Hepatocyte (in vitro differentiated cells): ENCODE measurements at regions not wholly inside any gene's neighbourhood (a gene's known extent, or its start where the extent isn't known, plus 50 kb on each side); places are given as distances from the start of the nearest gene placed in this dataset.

ENCODE experiments used
- DNase-seq: peaks from one replicate; pipeline ENCODE4 v3.0.0-alpha.2; 2016; ENCODE audit warnings: low spot score
- H2AFZ ChIP-seq: fragments of 200-600 bp; sonication (generic); 2 replicates; pipeline ENCODE4 v1.6.0; 2016; ENCODE audit warnings: antibody characterized with exemption, mild to moderate bottlenecking
- H3K27ac ChIP-seq: fragments of 200-600 bp; sonication (generic); 2 replicates; pipeline ENCODE4 v1.5.1; 2016; ENCODE audit warnings: mild to moderate bottlenecking
- H3K27me3 ChIP-seq: fragments of 200-600 bp; sonication (generic); 2 replicates; pipeline ENCODE4 v1.6.1; 2016
- H3K36me3 ChIP-seq: fragments of 200-600 bp; sonication (generic); replicated peaks from 2 replicates; pipeline ENCODE4 v1.5.1; 2016; ENCODE audit warnings: low read depth; ENCODE audit not compliant: insufficient read depth
- H3K4me1 ChIP-seq: fragments of 200-600 bp; sonication (generic); 2 replicates; pipeline ENCODE4 v1.5.1; 2016; ENCODE audit warnings: mild to moderate bottlenecking, moderate library complexity; ENCODE audit not compliant: insufficient read depth
- H3K4me2 ChIP-seq: fragments of 200-600 bp; sonication (generic); 2 replicates; pipeline ENCODE4 v1.6.0; 2016
- H3K4me3 ChIP-seq: fragments of 200-600 bp; sonication (generic); 2 replicates; pipeline ENCODE4 v1.5.1; 2016; ENCODE audit warnings: mild to moderate bottlenecking
- H3K79me2 ChIP-seq: fragments of 200-600 bp; sonication (generic); 2 replicates; pipeline ENCODE4 v1.6.0; 2017; ENCODE audit warnings: mild to moderate bottlenecking
- H3K9me2 ChIP-seq: fragments of 200-600 bp; sonication (generic); replicated peaks from 2 replicates; pipeline ENCODE4 v1.6.0; 2017; ENCODE audit warnings: mild to moderate bottlenecking; ENCODE audit not compliant: insufficient read depth
- H3K9me3 ChIP-seq: fragments of 200-600 bp; sonication (generic); 2 replicates; pipeline ENCODE4 v1.5.1; 2016; ENCODE audit warnings: low read depth, mild to moderate bottlenecking
- H4K20me1 ChIP-seq: fragments of 200-600 bp; sonication (generic); 2 replicates; pipeline ENCODE4 v1.6.0; 2016; ENCODE audit warnings: mild to moderate bottlenecking; ENCODE audit not compliant: insufficient read depth, poor library complexity, severe bottlenecking
- EZH2 ChIP-seq: fragments of 200-600 bp; sonication (generic); IDR thresholded peaks from 2 replicates; pipeline ENCODE4 v1.6.1; 2016; ENCODE audit warnings: antibody characterized with exemption, mild to moderate bottlenecking, borderline replicate concordance
- EZH2phosphoT487 ChIP-seq: fragments of 200-600 bp; sonication (generic); IDR thresholded peaks from one replicate; pipeline ENCODE4 v1.6.1; 2018; ENCODE audit warnings: antibody characterized with exemption, mild to moderate bottlenecking, low read depth, moderate library complexity; ENCODE audit not compliant: unreplicated experiment, severe bottlenecking
- WGBS: methylation state at CpG from one replicate; pipeline ENCODE4 v1.1.6; 2016; ENCODE audit warnings: low lambda C conversion rate; ENCODE audit errors: missing lambda C conversion rate; 5-methylcytosine and 5-hydroxymethylcytosine counted together
- TF ChIP-seq, protein P1 (sequence below): fragments of 200-600 bp; sonication (generic); IDR thresholded peaks from 2 replicates; pipeline ENCODE4 v1.5.1; 2016; ENCODE audit warnings: antibody characterized with exemption, mild to moderate bottlenecking; ENCODE audit not compliant: poor library complexity

DNA sequence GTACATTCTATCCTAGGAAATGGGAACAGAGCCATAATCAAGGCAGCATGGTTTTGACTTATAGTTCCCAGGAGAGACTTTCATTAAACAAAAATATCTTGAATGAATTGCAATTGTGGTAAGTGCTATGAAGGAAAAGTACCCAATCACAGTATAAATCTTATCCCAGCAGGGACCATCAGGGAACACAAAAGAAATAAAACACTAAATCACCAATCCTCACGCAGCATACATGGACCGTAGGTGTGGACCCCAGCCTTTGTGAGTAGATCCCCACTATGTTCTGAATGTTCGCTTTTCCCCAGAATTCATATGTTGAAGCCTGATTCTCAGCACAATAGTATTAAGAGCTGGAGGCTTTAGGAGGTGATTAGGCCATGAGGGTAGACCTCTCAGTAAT lies 925.0 kb upstream of the RBFOX1 start:
- Histone ChIP-seq H3K4me1 (no peaks in the 10 kb centered on the region), H3K27ac (no peak overlapping the region), H3K9me2 (no peaks in the 10 kb centered on the region), H3K4me3 (no peak overlapping the region), H3K79me2 (no peaks in the 10 kb centered on the region), H3K9me3 (no peaks in the 10 kb centered on the region), H4K20me1 (no peaks in the 10 kb centered on the region), H3K27me3 (no peaks in the 10 kb centered on the region), H3K4me2 (no peak overlapping the region), H2AFZ (no peak overlapping the region), H3K36me3 (no peaks in the 10 kb centered on the region)
- TF ChIP-seq, protein P1, sequence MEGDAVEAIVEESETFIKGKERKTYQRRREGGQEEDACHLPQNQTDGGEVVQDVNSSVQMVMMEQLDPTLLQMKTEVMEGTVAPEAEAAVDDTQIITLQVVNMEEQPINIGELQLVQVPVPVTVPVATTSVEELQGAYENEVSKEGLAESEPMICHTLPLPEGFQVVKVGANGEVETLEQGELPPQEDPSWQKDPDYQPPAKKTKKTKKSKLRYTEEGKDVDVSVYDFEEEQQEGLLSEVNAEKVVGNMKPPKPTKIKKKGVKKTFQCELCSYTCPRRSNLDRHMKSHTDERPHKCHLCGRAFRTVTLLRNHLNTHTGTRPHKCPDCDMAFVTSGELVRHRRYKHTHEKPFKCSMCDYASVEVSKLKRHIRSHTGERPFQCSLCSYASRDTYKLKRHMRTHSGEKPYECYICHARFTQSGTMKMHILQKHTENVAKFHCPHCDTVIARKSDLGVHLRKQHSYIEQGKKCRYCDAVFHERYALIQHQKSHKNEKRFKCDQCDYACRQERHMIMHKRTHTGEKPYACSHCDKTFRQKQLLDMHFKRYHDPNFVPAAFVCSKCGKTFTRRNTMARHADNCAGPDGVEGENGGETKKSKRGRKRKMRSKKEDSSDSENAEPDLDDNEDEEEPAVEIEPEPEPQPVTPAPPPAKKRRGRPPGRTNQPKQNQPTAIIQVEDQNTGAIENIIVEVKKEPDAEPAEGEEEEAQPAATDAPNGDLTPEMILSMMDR, result no peak
- TF ChIP-seq EZH2 (no peak), EZH2phosphoT487 (no peak)
- WGBS, result 94% methylated on average over 3 of the region's 3 CpGs
- DNase-seq, result no peak

DNA sequence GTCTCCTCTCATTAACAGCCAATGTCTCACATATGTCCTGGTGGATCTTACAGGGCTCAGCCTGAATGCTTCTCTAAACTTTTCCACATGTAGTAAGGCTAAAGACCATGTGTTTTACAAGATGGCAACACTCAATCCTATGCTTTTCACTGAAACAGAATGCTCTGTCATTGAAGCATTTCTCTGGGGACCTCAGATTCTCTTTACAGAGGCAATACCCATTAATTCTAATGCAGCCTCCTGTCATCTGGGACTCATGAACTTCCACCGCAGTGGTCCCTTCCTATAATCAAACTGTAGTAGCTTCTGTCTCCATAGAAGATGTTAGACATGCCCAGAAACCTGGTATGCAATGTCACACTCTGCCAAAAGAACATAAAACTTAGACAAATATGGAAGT lies 926.6 kb upstream of the RBFOX1 start:
- WGBS, result 75% methylated on average over 1 of the region's 1 CpG
- no peak for DNase-seq

GRCh38 chr16:6382924-6383459 lies 949.7 kb upstream of the RBFOX1 start:
- TF ChIP-seq EZH2 (no peak), EZH2phosphoT487 (no peak)
- TF ChIP-seq, protein P1, result no peak

More for the DNA sequence above, 926.6 kb upstream of the RBFOX1 start:
- no peaks in the 10 kb centered on the region for H3K4me1 ChIP-seq
- H3K4me2 ChIP-seq, result no peak overlapping the region
- no peaks in the 10 kb centered on the region for H3K27me3 ChIP-seq
- H4K20me1 ChIP-seq, result no peaks in the 10 kb centered on the region
- no peaks in the 10 kb centered on the region for H3K79me2 ChIP-seq
- no peak overlapping the region for H2AFZ ChIP-seq
- H3K36me3 ChIP-seq, result no peaks in the 10 kb centered on the region
- no peaks in the 10 kb centered on the region for H3K9me2 ChIP-seq
- H3K9me3 ChIP-seq, result no peaks in the 10 kb centered on the region
- H3K27ac ChIP-seq, result no peak overlapping the region
- TF ChIP-seq EZH2, result no peak
- TF ChIP-seq, protein P1, result no peak
- H3K4me3 ChIP-seq, result no peak overlapping the region

DNA sequence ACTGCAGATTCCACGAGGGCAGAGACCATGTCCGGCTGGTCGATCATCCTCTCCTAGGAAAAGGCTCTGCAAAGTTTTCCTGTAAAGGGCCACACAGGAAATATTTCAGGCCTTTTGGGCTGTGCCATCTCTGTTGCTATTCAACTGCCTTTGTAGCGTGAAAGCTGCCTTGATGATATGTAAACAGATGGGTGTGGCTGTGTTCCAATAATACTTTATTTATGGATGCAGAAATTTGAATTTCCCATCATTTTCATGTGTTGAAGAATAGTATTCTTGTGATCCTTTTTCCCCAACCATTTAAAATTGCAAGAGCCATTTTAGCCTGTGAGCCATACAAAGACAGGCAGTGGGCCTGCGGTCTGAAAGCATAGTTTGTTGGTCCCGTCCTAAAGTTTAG lies 950.7 kb upstream of the RBFOX1 start:
- no peaks in the 10 kb centered on the region for H4K20me1 ChIP-seq
- H3K9me2 ChIP-seq, result no peaks in the 10 kb centered on the region
- no peak overlapping the region for H3K4me2 ChIP-seq
- no peaks in the 10 kb centered on the region for H3K79me2 ChIP-seq
- 80% methylated on average over 6 of the region's 6 CpGs for WGBS
- H3K9me3 ChIP-seq, result no peaks in the 10 kb centered on the region
- H3K4me3 ChIP-seq, result no peak overlapping the region
- H3K4me1 ChIP-seq, result no peaks in the 10 kb centered on the region
- TF ChIP-seq, protein P1, result no peak
- no peak for TF ChIP-seq EZH2phosphoT487
- TF ChIP-seq EZH2, result no peak
- H2AFZ ChIP-seq, result no peak overlapping the region
- H3K27ac ChIP-seq, result no peak overlapping the region
- no peaks in the 10 kb centered on the region for H3K36me3 ChIP-seq
- DNase-seq, result no peak
- H3K27me3 ChIP-seq, result no peaks in the 10 kb centered on the region

More at GRCh38 chr16:6382924-6383459, 949.7 kb upstream of the RBFOX1 start:
- no peaks in the 10 kb centered on the region for H3K4me1 ChIP-seq
- no peak overlapping the region for H2AFZ ChIP-seq
- H3K27ac ChIP-seq, result no peak overlapping the region
- 84% methylated on average over 3 of the region's 3 CpGs for WGBS
- H3K4me2 ChIP-seq, result no peak overlapping the region
- no peaks in the 10 kb centered on the region for H3K9me3 ChIP-seq
- no peaks in the 10 kb centered on the region for H3K36me3 ChIP-seq
- H3K79me2 ChIP-seq, result no peaks in the 10 kb centered on the region
- no peak overlapping the region for H3K4me3 ChIP-seq
- H4K20me1 ChIP-seq, result no peaks in the 10 kb centered on the region
- H3K9me2 ChIP-seq, result no peaks in the 10 kb centered on the region
- no peaks in the 10 kb centered on the region for H3K27me3 ChIP-seq
- no peak for DNase-seq
